ENCODE measurements at regions not wholly inside any gene's neighbourhood (a gene's known extent, or its start where the extent isn't known, plus 50 kb on each side); places are given as distances from the start of the nearest gene placed in this dataset.
A peak's percentile ranks its signal among the peaks of the same experiment; 100 is the strongest.

- Histone ChIP-seq H3K4me3 (replicated peaks in 1 of 4; ENCODE audit: control extremely low read depth in 1 of 4, insufficient read depth in 1 of 4, low read depth in 3 of 4, low read length in 4 of 4) (no peak overlapping the region), H3K36me3 (ENCODE audit: control insufficient read depth, insufficient read depth, low read length) (no peaks in the 10 kb centered on the region), H4K20me1 (ENCODE audit: control insufficient read depth, extremely low read depth, insufficient read depth, low read length) (no peaks in the 10 kb centered on the region), H3K4me2 (ENCODE audit: extremely low read depth, insufficient read depth, low read length) (no peak overlapping the region), H3K79me2 (ENCODE audit: control insufficient read depth, insufficient read depth, low read length) (no peaks in the 10 kb centered on the region), H3K9me3 (ENCODE audit: control insufficient read depth, insufficient read depth, low read depth, low read length) (no peaks in the 10 kb centered on the region), H2AFZ (ENCODE audit: low read length) (no peak overlapping the region), H3K27ac (ENCODE audit: insufficient read depth, low read length) (no peak overlapping the region), H3K9ac (ENCODE audit: insufficient read depth, low read length) (no peak overlapping the region), H3K27me3 (ENCODE audit: control insufficient read depth, insufficient read depth, low read length) (no peaks in the 10 kb centered on the region), H3K4me1 (ENCODE audit: control insufficient read depth, extremely low read depth, insufficient read depth, low read length) (no peaks in the 10 kb centered on the region)
- no peak for TF ChIP-seq EZH2 (IDR thresholded peaks at IDR 0.05; ENCODE audit: low read length, missing control alignments)
- TF ChIP-seq, protein P1, sequence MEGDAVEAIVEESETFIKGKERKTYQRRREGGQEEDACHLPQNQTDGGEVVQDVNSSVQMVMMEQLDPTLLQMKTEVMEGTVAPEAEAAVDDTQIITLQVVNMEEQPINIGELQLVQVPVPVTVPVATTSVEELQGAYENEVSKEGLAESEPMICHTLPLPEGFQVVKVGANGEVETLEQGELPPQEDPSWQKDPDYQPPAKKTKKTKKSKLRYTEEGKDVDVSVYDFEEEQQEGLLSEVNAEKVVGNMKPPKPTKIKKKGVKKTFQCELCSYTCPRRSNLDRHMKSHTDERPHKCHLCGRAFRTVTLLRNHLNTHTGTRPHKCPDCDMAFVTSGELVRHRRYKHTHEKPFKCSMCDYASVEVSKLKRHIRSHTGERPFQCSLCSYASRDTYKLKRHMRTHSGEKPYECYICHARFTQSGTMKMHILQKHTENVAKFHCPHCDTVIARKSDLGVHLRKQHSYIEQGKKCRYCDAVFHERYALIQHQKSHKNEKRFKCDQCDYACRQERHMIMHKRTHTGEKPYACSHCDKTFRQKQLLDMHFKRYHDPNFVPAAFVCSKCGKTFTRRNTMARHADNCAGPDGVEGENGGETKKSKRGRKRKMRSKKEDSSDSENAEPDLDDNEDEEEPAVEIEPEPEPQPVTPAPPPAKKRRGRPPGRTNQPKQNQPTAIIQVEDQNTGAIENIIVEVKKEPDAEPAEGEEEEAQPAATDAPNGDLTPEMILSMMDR (conservative IDR thresholded peaks at IDR 0.05 in 1 of 2, IDR thresholded peaks at IDR 0.05 in 1 of 2; ENCODE audit: low read depth in 1 of 2, low read length in 2 of 2): no peak
- DNase-seq (ENCODE audit: low read depth in 2 of 2): no peak
Observed at GRCh38 chr3:83946049-83946448, 1012.7 kb upstream of the CADM2 start.

DNA sequence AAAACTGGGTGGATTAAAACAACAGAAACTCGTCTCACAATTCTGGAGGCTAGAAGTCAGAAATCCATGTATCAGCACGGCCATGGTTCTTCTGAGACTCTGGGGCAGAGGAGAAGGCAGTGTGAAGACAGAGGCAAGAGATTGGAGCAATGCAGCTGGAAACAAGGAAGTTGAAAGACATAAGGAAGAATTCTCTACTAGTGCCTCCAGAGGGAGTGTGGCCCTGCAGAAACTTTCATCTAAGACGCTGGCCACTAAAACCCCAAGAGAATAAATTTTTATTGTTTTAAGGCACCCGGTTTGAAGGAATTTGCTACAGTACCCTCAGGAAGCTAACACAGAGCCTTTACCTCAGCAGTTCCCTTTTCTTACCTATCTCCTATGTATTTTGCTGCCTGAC is 1012.2 kb upstream of the CADM2 start:
- no peaks in the 10 kb centered on the region for H4K20me1 ChIP-seq (ENCODE audit: control insufficient read depth, extremely low read depth, insufficient read depth, low read length)
- DNase-seq (ENCODE audit: low read depth in 2 of 2): peak in 1 of 2 donors; percentile 17
- no peaks in the 10 kb centered on the region for H3K4me1 ChIP-seq (ENCODE audit: control insufficient read depth, extremely low read depth, insufficient read depth, low read length)
- no peak overlapping the region for H3K27ac ChIP-seq (ENCODE audit: insufficient read depth, low read length)
- no peak overlapping the region for H3K4me2 ChIP-seq (ENCODE audit: extremely low read depth, insufficient read depth, low read length)
- H2AFZ ChIP-seq (ENCODE audit: low read length): no peak overlapping the region
- H3K27me3 ChIP-seq (ENCODE audit: control insufficient read depth, insufficient read depth, low read length): no peaks in the 10 kb centered on the region
- TF ChIP-seq EZH2 (IDR thresholded peaks at IDR 0.05; ENCODE audit: low read length, missing control alignments): no peak
- TF ChIP-seq, protein P1 (conservative IDR thresholded peaks at IDR 0.05 in 1 of 2, IDR thresholded peaks at IDR 0.05 in 1 of 2; ENCODE audit: low read depth in 1 of 2, low read length in 2 of 2): peak in 1 of 2 donors; percentile 4
- no peaks in the 10 kb centered on the region for H3K9me3 ChIP-seq (ENCODE audit: control insufficient read depth, insufficient read depth, low read depth, low read length)
- H3K36me3 ChIP-seq (ENCODE audit: control insufficient read depth, insufficient read depth, low read length): no peaks in the 10 kb centered on the region
- no peak overlapping the region for H3K9ac ChIP-seq (ENCODE audit: insufficient read depth, low read length)
- H3K79me2 ChIP-seq (ENCODE audit: control insufficient read depth, insufficient read depth, low read length): no peaks in the 10 kb centered on the region
- no peak overlapping the region for H3K4me3 ChIP-seq (replicated peaks in 1 of 4; ENCODE audit: control extremely low read depth in 1 of 4, insufficient read depth in 1 of 4, low read depth in 3 of 4, low read length in 4 of 4)

- Histone ChIP-seq H3K36me3 (ENCODE audit: control insufficient read depth, insufficient read depth, low read length) (no peaks in the 10 kb centered on the region), H3K27ac (ENCODE audit: insufficient read depth, low read length) (no peak overlapping the region), H3K9ac (ENCODE audit: insufficient read depth, low read length) (no peak overlapping the region), H3K9me3 (ENCODE audit: control insufficient read depth, insufficient read depth, low read depth, low read length) (no peaks in the 10 kb centered on the region), H3K27me3 (ENCODE audit: control insufficient read depth, insufficient read depth, low read length) (no peaks in the 10 kb centered on the region), H3K4me2 (ENCODE audit: extremely low read depth, insufficient read depth, low read length) (no peak overlapping the region), H2AFZ (ENCODE audit: low read length) (no peak overlapping the region), H4K20me1 (ENCODE audit: control insufficient read depth, extremely low read depth, insufficient read depth, low read length) (no peaks in the 10 kb centered on the region), H3K79me2 (ENCODE audit: control insufficient read depth, insufficient read depth, low read length) (no peaks in the 10 kb centered on the region), H3K4me3 (replicated peaks in 1 of 4; ENCODE audit: control extremely low read depth in 1 of 4, insufficient read depth in 1 of 4, low read depth in 3 of 4, low read length in 4 of 4) (no peak overlapping the region), H3K4me1 (ENCODE audit: control insufficient read depth, extremely low read depth, insufficient read depth, low read length) (no peaks in the 10 kb centered on the region)
- TF ChIP-seq, protein P1 (conservative IDR thresholded peaks at IDR 0.05 in 1 of 2, IDR thresholded peaks at IDR 0.05 in 1 of 2; ENCODE audit: low read depth in 1 of 2, low read length in 2 of 2): no peak
- no peak for TF ChIP-seq EZH2 (IDR thresholded peaks at IDR 0.05; ENCODE audit: low read length, missing control alignments)
- DNase-seq (ENCODE audit: low read depth in 2 of 2): no peak
Observed at GRCh38 chr3:83948771-83949170, 1010.0 kb upstream of the CADM2 start.

Data from fibroblast of lung (primary cell).